HL-60 (cell line): ENCODE measurements at regions not wholly inside any gene's neighbourhood (a gene's known extent, or its start where the extent isn't known, plus 50 kb on each side); places are given as distances from the start of the nearest gene placed in this dataset.

Experiments used
- CTCF ChIP-seq: IDR thresholded peaks from one replicate; pipeline ENCODE4 v1.5.1; 2011; ENCODE audit warnings: low read length, control low read depth, inconsistent platforms; ENCODE audit not compliant: insufficient read depth
- POLR2AphosphoS5 ChIP-seq: IDR thresholded peaks from 2 replicates; pipeline ENCODE4 v1.6.1; 2012; ENCODE audit warnings: low read depth
- TF ChIP-seq, protein P1 (sequence below): IDR thresholded peaks from 2 replicates; pipeline ENCODE4 v1.6.1; 2012; ENCODE audit warnings: low read depth; ENCODE audit not compliant: insufficient replicate concordance

DNA sequence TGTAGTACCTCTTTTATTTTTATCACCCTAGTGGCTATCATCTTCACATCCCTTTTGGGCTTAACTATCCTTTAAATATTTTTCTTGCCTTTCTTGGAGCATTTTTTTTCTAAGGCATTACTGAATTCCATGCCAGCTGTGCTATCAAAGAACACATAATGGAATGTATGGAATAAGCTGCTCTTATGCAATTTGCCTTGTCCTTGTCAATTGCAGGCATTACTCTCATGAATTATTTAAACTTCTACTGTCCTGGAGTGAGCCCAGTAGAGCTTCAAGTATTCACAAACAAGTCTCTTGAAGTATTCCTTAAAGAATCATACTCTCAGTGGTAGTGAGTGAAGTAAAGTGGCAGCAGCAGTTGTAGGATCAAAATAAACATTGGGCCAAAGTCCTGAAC, 144.6 kb upstream of the IGFBP7 start:
- TF ChIP-seq POLR2AphosphoS5 (no peak), CTCF (no peak)
- TF ChIP-seq, protein P1, sequence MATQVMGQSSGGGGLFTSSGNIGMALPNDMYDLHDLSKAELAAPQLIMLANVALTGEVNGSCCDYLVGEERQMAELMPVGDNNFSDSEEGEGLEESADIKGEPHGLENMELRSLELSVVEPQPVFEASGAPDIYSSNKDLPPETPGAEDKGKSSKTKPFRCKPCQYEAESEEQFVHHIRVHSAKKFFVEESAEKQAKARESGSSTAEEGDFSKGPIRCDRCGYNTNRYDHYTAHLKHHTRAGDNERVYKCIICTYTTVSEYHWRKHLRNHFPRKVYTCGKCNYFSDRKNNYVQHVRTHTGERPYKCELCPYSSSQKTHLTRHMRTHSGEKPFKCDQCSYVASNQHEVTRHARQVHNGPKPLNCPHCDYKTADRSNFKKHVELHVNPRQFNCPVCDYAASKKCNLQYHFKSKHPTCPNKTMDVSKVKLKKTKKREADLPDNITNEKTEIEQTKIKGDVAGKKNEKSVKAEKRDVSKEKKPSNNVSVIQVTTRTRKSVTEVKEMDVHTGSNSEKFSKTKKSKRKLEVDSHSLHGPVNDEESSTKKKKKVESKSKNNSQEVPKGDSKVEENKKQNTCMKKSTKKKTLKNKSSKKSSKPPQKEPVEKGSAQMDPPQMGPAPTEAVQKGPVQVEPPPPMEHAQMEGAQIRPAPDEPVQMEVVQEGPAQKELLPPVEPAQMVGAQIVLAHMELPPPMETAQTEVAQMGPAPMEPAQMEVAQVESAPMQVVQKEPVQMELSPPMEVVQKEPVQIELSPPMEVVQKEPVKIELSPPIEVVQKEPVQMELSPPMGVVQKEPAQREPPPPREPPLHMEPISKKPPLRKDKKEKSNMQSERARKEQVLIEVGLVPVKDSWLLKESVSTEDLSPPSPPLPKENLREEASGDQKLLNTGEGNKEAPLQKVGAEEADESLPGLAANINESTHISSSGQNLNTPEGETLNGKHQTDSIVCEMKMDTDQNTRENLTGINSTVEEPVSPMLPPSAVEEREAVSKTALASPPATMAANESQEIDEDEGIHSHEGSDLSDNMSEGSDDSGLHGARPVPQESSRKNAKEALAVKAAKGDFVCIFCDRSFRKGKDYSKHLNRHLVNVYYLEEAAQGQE = no peak
